Stimulated activated CD4-positive, alpha-beta T cell treated with anti-CD3 and anti-CD28 coated beads, Interleukin-1b, Interleukin-23, amount 100 ng/mL, for 4 hours (primary cell): ENCODE measurements at regions not wholly inside any gene's neighbourhood (a gene's known extent, or its start where the extent isn't known, plus 50 kb on each side); places are given as distances from the start of the nearest gene placed in this dataset.
"Not testable (repeated sequence)": the region's sequence is repeated elsewhere in the genome, so short reads cannot be mapped to it uniquely, and the experiment has no call there.

Experiments used
- DNase-seq, 2 donors: peaks; one replicate each; pipeline ENCODE4 v3.0.0-alpha.2; 2020; ENCODE audit warnings: low read depth in 2 of 2

DNA sequence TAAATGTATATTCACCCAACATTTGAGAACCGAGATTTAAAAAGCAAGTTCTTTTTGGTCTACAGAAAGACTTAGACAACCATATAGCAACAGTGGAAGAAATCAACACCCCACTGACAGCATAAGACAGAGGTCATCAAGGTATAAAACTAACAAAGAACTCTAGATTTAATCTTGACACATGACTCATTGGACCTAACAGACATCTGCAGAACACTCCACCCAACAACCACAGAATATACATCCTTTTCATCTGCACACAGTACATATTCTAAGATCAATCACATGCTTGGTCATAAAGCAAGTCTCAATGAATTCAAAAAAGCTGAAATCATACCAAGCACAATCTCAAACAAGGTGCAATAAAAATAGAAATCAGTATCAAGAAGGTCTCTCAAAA lies 65.8 kb downstream of the SPIN4 start:
- no peak for DNase-seq

DNA sequence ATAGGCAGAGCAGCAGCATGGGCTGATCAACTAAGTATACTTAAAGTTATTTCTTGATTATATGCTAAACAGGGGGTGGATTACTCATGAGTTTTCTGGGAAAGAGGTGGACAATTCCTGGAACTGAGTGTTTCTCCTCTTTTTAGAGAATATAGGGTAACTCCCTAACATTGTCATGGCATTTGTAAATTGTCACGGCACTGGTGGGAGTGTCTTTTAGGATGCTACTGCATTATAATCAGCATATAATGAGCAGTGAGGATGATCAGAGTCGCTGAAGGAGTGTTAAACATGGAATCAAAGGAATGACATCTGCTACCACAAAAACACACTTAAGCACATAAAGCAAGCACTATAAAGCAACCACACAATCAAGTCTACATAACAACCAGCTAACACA lies 66.5 kb downstream of the SPIN4 start:
- DNase-seq: no peak

DNA sequence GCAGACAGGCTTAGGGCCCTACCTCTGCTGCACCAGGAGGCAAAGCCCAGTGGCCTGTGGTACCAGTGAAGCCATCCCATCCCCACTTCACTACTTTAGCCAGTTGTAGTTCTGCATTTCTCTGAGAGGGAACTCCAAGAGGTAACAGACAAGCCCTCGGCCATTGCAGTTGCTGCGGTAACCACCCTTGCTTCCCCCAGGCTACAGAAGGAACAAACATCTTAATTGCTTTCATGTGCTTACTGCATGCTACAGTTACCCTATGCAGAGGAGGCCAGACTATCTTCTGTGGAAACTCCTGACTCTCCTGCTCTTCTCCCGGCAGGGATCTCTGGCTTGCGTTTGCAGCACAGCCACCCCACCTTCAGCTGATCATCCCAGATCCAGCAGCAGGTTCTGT lies 67.8 kb downstream of the SPIN4 start:
- DNase-seq: no peak

GRCh38 chrX:63282828-63283227 lies 68.3 kb downstream of the SPIN4 start:
- DNase-seq: no peak

DNA sequence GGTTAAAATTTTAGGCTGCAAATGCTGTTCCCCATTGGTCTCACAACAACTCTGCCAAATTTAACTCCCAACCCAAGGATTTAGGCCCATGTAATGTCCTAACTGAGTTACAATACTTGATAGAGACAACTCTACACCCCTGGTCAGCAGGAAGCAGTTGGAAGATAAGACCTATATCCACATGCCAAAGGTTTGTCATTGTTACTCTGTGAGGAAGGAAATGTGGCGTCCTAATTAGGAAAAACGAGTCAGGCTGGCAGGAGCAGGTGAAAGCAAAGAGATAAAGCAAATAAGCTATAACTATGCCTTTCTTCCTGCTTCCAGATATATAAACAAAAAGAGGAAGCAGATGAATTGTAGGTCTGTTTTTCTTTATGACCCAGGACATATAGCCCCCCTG lies 69.1 kb downstream of the SPIN4 start:
- no peak for DNase-seq

DNA sequence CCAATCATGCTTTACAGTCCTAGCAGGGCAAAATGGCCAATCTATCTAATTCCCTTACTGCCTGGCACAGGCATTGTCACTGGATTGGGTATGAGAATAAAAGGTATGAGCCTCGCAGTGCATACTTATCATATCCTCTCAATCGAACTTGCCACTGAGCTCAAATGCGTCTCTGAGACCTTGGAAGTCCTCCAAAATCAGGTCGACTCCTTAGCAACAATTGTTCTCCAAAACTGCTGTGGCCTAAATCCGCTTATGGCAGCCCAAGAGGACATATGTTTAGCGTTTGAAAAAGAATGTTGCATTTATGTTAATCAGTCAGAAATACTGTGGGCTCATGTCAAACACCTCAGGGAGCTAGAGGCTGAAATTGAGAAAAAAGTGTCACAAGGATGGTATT lies 69.7 kb downstream of the SPIN4 start:
- no peak for DNase-seq

GRCh38 chrX:63277394-63277793 lies 73.7 kb downstream of the SPIN4 start:
- not testable (repeated sequence) for DNase-seq

DNA sequence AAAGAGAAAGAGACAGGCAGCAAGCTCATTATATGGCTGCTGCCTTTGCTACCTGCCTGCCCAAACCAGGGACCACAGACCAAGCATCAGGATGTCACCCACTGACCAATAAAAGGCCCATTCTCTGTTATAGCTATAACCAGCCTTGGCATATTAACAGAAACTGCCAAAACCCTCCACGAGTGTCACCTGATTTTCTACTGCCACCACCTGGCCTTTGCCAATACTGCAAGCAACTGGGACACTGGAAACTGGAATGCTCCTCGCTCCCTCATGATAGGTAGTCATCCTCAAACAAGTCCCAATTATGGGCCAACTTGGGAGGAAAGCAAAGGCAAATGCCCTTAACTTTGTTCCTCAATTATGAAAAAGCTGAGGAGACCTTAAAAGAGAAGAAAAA lies 76.0 kb downstream of the SPIN4 start:
- no peak for DNase-seq

- no peak for DNase-seq
These were observed 80.3 kb downstream of the SPIN4 start for GRCh38 chrX:63270873-63271272.

DNA sequence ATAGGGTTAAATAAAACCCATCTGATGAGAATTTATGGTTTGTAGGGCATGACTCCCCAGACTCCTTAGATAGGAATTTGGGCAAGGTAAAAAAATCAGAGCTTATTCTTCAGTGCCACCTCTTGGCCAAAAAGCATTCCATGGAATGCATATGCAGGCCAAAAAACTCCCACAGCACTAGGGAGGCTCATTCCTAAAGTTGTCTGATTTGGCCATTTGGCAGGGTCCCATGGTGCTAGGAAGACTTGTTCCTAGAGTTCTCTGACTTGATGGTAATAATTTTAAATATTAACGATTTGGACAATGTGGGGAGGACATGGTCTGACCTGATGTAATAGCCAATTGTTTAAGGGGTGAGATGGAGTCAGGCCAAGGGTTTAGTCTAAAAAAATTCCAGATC lies 93.0 kb downstream of the SPIN4 start:
- DNase-seq: no peak

DNA sequence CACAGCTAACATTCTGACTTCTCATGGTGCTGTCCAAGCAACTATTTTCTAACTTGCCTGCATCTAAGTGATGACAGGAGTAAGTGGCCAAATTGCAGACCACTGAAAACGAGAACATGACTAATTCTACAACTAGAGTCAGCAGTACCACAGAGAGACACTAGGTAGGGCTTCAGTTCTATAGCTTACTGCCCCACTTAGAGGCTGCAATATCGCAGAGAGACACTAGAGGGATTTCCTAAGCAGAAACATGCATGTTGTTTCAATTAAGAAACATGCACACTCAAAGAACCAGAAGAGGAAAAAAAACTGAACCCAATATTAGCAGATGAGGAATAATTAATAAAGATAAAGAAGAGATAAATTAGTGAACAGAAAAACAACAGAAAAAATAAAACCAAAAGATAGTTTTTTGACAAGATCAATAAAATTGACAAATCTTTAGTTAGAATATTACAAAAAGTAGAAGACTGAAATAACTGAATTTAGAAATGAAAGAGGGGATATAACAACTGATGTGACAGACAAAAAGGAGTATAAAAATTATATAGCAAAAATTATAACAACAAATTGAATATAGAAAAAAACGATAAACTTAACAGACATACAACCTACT lies 100.8 kb downstream of the SPIN4 start:
- peak in 1 of 2 donors; percentile 14 for DNase-seq

GRCh38 chrX:63242689-63243088 lies 108.4 kb downstream of the SPIN4 start:
- DNase-seq: not testable (repeated sequence)

DNA sequence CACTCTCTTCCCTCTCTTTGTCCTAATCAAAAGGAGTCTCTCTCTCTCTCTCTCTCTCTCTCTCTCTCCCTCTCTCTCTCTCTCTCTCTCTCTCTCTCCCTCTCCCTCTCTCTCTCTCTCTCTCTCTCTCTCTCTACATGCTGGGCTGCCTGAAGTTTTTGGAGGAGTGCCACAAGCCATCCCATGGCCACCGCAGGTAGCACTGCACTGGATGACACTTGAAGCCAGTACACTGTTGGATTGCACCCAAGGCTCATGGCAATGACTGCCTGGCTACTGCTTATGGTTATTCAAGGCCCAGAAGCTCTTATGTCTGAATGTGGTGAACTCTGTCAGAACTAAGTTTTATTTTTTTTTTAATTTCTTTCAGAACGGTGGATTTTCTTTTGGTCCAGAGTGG lies 115.2 kb downstream of the SPIN4 start:
- DNase-seq: not testable (repeated sequence)

DNA sequence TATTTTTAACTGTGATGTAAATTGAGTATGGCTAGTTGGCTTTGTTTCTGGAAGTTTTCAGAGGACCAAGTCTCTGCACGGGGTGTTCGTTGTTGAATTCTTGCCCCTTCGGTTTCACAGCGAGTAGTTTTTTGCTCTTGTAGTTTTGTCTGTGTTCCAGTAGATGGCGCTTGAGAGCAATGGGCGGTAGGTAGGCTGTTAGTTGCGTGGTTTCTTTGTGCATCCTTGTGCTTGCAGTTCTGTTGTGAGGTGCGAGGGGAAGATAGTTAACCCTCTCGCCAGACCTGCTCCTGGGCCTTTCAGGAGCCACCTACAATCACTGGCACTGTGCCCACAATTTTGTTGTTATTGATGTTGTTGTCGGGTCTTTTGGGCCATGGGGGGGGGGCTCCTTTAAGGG lies 118.1 kb downstream of the SPIN4 start:
- not testable (repeated sequence) for DNase-seq

DNA sequence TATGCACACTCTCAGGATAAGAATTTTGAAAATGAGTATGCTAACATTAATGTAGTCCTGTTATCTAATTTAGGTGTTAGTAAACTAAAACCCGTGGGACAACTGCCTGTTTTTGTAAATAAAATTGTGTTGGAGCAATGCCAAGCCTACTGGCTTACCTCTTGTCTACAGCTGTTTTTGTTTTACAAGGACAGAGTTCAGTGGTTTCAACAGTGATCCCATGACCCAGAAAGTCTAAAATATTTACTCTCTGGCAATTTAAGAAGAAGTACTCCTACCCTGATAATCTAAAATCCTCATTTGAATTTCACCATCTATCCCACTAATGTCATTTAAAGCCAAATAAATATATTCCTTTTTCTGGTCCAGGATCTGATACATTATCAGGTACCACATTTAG lies 132.9 kb downstream of the SPIN4 start:
- not testable (repeated sequence) for DNase-seq

GRCh38 chrX:63217549-63217948 lies 133.6 kb downstream of the SPIN4 start:
- DNase-seq: not testable (repeated sequence)

DNA sequence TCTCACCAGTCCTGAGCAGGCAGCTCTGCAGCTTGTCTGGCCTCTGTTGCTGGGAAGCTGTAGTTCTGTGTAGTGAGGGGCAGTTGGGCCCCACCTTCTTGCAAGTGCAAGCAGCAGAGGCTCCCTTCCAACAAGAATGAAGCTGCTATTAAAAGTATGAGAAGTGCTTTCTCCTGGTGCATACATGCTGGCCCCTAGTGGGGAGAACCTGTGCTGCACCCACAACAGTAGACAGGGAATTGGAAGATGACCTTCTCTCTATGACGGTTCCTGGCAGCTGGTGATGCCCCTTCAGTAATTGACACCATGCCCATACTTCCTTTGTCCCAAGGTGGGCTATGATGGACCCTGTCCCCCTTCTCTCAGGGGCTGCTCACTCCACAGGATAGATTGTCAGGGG lies 141.5 kb downstream of the SPIN4 start:
- not testable (repeated sequence) for DNase-seq

DNA sequence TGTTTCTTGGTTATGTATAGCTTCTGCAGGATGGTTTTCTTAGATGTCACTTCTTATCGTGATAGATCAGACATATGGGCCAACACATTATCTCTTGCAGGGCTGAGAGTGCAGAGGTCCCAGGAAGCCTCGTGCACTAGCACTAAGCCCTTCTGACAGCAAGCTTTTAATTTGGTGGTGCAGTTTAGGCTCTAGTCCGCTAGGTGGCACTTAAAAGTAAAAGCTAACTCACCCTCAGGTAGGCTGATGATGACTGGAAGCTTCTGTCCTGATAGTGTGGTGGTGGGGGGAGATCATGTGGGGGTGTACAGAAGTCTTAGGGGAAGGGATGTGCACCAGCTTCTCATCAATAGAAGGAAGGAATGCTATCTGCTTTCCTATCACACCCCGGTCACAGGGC lies 142.0 kb downstream of the SPIN4 start:
- not testable (repeated sequence) for DNase-seq

- not testable (repeated sequence) for DNase-seq
These were observed 146.7 kb downstream of the SPIN4 start for GRCh38 chrX:63204266-63205074.

GRCh38 chrX:63201987-63202386 lies 149.1 kb downstream of the SPIN4 start:
- not testable (repeated sequence) for DNase-seq

GRCh38 chrX:63198693-63199092 lies 152.4 kb downstream of the SPIN4 start:
- not testable (repeated sequence) for DNase-seq

- not testable (repeated sequence) for DNase-seq
These were observed 158.6 kb downstream of the SPIN4 start for GRCh38 chrX:63192366-63193041.

GRCh38 chrX:63186137-63186536 lies 165.0 kb downstream of the SPIN4 start:
- no peak for DNase-seq
